Ishikawa (cell line): ENCODE measurements at regions not wholly inside any gene's neighbourhood (a gene's known extent, or its start where the extent isn't known, plus 50 kb on each side); places are given as distances from the start of the nearest gene placed in this dataset.

Experiments used
- CREB1 ChIP-seq: IDR thresholded peaks from 2 replicates; pipeline ENCODE4 v1.6.1; 2012; ENCODE audit warnings: low read depth
- TAF1 ChIP-seq: IDR thresholded peaks from 2 replicates; pipeline ENCODE4 v1.6.1; 2012; ENCODE audit warnings: low read depth, mild to moderate bottlenecking
- TF ChIP-seq, protein P1 (sequence below): IDR thresholded peaks from 2 replicates; pipeline ENCODE4 v1.6.1; 2012; ENCODE audit warnings: low read depth, mild to moderate bottlenecking

DNA sequence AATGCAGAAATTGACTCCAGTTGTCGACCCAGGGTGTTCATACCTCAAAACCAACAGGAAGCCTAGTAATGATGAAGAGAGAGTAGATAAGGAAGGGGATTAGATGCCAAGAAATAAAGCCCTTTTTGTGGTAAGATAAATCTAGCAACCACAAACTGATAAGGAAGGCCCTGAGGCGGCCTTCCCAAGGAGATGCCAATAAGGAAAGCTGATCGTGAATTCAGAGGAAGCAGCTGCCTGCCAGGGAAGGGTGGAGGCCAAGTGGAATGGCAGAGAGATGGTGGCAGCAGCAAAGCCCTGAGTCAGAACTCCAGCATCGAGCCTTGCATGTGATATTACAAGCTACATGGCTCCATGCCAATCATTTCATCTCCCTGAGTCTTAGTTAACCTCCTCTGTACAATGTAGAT is 126.3 kb downstream of the IRS1 start:
- TF ChIP-seq CREB1 (no peak), TAF1 (no peak)
- TF ChIP-seq, protein P1, sequence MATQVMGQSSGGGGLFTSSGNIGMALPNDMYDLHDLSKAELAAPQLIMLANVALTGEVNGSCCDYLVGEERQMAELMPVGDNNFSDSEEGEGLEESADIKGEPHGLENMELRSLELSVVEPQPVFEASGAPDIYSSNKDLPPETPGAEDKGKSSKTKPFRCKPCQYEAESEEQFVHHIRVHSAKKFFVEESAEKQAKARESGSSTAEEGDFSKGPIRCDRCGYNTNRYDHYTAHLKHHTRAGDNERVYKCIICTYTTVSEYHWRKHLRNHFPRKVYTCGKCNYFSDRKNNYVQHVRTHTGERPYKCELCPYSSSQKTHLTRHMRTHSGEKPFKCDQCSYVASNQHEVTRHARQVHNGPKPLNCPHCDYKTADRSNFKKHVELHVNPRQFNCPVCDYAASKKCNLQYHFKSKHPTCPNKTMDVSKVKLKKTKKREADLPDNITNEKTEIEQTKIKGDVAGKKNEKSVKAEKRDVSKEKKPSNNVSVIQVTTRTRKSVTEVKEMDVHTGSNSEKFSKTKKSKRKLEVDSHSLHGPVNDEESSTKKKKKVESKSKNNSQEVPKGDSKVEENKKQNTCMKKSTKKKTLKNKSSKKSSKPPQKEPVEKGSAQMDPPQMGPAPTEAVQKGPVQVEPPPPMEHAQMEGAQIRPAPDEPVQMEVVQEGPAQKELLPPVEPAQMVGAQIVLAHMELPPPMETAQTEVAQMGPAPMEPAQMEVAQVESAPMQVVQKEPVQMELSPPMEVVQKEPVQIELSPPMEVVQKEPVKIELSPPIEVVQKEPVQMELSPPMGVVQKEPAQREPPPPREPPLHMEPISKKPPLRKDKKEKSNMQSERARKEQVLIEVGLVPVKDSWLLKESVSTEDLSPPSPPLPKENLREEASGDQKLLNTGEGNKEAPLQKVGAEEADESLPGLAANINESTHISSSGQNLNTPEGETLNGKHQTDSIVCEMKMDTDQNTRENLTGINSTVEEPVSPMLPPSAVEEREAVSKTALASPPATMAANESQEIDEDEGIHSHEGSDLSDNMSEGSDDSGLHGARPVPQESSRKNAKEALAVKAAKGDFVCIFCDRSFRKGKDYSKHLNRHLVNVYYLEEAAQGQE = no peak
